ENCODE measurements at regions not wholly inside any gene's neighbourhood (a gene's known extent, or its start where the extent isn't known, plus 50 kb on each side); places are given as distances from the start of the nearest gene placed in this dataset.
A peak's percentile ranks its signal among the peaks of the same experiment; 100 is the strongest.
"Not testable (repeated sequence)": the region's sequence is repeated elsewhere in the genome, so short reads cannot be mapped to it uniquely, and the experiment has no call there.

DNA sequence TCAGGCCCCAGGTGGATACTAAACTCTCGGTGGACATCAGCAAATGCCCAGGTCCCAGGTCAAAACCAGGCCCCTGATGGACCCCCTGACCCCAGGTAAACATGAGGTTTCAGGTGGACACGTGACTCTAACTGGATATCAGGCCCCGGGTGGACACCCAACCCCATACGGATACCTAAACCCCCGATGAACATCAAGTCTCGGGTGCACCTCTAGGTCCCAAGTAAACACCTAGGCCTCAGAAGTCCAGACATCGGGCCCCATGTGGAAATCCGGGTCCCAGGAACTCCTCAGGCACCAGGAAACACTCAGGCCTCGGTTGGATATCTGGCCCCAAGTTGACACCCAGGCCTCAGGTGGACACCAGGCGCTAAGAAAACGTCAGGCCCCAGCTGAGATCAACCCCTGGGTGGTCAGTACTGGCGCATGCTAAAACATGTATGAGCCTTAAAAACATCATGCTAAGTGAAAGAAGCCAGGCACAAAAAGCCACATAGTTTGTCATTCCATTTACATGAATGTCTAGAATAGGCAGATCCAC lies 54.4 kb upstream of the SEPTIN5 start:
- DNase-seq, result no peak

DNA sequence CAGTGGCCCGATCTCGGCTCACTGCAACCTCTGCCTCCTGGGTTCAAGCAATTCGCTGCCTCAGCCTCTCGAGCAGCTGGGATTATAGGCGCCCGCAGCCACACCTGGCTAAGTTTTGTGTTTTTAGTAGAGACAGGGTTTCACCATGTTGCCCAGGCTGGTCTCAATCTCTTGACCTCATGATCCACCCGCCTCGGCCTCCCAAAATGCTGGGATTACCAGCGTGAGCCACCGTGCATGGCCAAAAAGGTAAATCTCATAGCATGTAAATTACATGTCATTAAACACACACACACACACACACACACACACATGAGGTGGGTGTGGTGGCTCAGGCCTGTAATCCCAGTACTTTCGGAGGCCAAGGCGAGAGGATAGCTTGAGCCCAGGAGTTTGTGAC lies 53.7 kb upstream of the SEPTIN5 start:
- DNase-seq, result not testable (repeated sequence)

DNA sequence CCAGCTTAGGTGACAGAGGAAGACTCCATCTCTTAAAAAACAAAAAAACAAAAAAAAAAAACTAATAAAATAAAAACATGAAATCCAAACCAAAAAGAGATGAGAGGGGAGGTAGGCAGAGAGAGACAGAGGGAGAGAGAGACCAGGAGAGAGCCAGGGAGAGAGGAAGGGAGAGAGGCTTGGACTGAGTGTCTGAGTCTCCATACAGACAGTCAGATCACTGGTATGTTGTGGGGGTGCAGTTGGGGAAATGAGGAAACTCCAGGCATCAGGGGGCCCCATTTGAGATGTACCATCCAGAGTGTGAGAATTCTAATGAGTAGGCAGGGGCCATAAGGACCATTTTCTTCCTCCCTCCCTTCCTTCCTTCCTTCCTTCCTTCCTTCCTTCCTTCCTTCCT lies 53.1 kb upstream of the SEPTIN5 start:
- DNase-seq, result no peak

DNA sequence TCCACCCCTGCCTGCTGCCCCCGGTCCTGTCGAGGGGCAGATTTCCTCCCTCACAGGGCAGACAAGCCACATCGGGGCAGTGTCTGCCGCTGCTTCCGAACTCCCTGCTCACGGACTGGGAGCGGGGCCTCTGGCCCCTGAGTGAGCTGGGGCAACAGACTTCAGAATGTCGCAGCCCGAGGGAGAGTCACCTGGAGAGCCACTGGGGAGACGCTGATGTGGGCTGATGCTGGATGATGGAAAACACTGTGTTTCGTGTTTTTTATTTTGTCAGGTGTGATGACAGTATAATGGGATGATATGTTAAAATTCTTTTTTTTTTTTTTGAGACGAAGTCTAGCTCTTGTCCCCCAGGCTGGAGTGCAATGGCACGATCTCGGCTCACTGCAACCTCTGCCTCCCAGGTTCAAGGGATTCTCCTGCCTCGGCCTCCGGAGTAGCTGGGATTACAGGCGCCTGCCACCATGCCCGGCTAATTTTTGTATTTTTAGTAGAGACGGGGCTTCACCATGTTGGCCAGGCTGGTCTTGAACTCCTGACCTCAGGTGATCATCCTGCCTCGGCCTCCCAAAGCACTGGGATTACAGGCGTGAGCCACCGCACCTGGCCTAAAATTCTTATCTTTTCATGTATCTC lies 52.1 kb upstream of the SEPTIN5 start:
- not testable (repeated sequence) for DNase-seq

DNA sequence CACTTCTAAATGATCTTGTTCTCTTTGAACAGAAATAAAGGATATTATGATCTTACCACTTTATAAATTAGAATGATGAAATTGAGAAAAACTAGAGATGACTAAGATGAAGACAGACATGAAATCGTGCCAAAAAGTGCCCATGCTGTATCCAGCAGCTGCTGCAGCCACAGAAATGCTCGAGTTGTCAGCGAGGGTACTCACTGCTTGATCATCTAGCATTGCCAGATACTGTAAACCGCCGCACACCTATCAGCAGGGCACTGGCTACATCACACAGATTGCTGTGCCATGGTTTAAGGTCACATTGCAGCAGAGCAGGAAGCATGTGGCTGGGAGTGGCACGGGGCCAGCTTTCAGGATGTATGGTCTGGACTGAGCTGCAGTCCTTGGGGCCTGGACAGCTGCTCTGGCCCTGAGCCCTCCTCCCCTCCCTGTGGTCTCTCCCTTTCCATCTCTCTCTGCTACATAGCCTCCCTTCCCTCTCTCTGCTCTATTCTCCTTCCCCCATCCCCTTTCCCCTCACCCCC lies 51.0 kb upstream of the SEPTIN5 start:
- peak in 1 of 56 donors; percentile 17 for DNase-seq

DNA sequence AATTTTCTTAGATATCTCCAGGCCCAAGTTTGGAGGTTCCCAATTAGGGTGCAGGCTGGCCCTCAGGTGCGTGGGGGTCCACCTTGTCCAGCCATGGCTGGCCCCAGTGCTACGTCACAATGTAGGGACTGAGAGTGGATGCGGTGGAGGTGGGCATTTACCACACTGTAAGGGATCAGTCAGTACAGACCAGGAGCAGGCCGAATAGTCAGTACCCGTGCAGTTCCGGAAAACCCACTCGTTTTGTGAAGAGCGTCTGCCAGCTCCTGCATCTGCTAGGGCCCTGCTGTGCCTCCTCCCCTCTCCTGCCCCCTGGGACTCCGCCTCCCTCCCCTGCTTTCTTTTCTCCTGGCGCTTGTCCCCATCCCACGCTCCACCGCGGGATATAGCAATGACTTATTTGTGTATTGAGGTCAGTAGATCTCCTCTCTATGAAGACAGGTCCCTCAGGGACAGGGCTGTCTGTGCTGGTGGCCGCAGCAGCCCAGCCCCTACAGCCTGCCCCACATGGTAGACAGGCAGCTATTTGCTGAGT lies 50.4 kb upstream of the SEPTIN5 start:
- peak in 2 of 56 donors; percentile 3 to 6 for DNase-seq

DNA sequence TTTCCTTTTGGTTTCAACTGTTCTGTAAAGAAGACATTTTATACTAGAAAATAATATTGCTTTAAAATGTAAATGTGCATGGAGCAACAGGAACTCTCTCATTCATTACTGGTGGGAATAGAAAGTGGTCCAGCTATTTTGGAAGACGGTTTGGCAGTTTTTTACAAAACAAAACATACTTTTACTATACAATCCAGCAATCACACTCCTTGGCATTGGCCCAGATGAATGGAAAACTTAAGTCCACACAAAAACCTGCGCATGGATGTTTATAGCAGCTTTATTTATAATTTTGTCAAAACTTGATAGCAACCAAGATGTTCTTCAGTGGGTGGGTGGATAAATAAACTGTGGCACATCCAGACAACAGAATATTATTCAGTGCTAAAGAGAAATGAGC lies 49.9 kb upstream of the SEPTIN5 start:
- DNase-seq, result no peak

All from nucleus accumbens (tissue), 56 donors.